HCT116 (cell line): ENCODE measurements at regions not wholly inside any gene's neighbourhood (a gene's known extent, or its start where the extent isn't known, plus 50 kb on each side); places are given as distances from the start of the nearest gene placed in this dataset.

Experiments
- ATAC-seq: fragments of 200-7000 bp; cut with Tn5 transposase; 2 replicates; pipeline ENCODE4 v1.9.1; 2020; ENCODE audit warnings: mild to moderate bottlenecking, moderate library complexity
- BruUV-seq: library from RNA; stranded (reverse); fragments of 400-500 nt; replicated peaks from 2 replicates; lab custom pipeline; 2021; lab: Mats Ljungman, UMichigan
- CTCF ChIA-PET: fragments of 300-600 bp; sonication (Branson Sonifier 250); formaldehyde crosslinking; loops from one replicate; lab custom pipeline; 2021; ENCODE audit warnings: antibody characterized with exemption; lab: Charles Lee
- POLR2A ChIA-PET: fragments of 300-600, 350-600 bp; sonication (Branson Sonifier 250); formaldehyde crosslinking; loops from one replicate; lab custom pipeline; 2021; ENCODE audit warnings: antibody characterized with exemption; lab: Charles Lee
- RAD21 ChIA-PET, 2 experiments: fragments of 300-600 bp; sonication (Branson Sonifier 250); formaldehyde crosslinking; loops; one replicate each; lab custom pipeline; 2023; ENCODE audit warnings: low total read pairs in 2 of 2; ENCODE audit not compliant: uncharacterized antibody in 2 of 2, unreplicated experiment in 2 of 2, low non-redundant PET in 1 of 2; lab: Charles Lee
- DNase-seq: peaks from one replicate; pipeline ENCODE4 v3.0.0-alpha.2; 2010; ENCODE audit warnings: low read depth, low spot score
- H2AFZ ChIP-seq: fragments of 200-600 bp; shearing (Covaris generic), sonication (generic); 2 replicates; pipeline ENCODE4 v1.6.1; 2017; ENCODE audit warnings: low read depth, mixed run types, mixed read lengths, antibody characterized with exemption, low read length; ENCODE audit not compliant: poor library complexity, severe bottlenecking
- H3K27ac ChIP-seq: 2 replicates; pipeline ENCODE4 v1.5.1; 2012; ENCODE audit warnings: low read depth, low read length
- H3K27me3 ChIP-seq: fragments of 200-600 bp; sonication (generic); 2 replicates; pipeline ENCODE4 v1.6.1; 2016; ENCODE audit warnings: mixed run types, low read length, mixed read lengths; ENCODE audit not compliant: insufficient read depth
- H3K36me3 ChIP-seq, 2 experiments: fragments of 200-500 bp in 1 of 2; fragments of 200-600 bp in 1 of 2; sonication (Bioruptor generic) in 1 of 2; sonication (generic) in 1 of 2; 2 replicates each; pipeline versions ENCODE4 v1.5.1 to v1.6.1; 2014 to 2016; ENCODE audit warnings: low read length in 2 of 2, inconsistent platforms in 1 of 2, mixed read lengths in 1 of 2, mixed run types in 1 of 2; ENCODE audit not compliant: insufficient read depth in 2 of 2, control insufficient read depth in 1 of 2
- H3K4me1 ChIP-seq, 2 experiments: fragments of 200-600 bp in 1 of 2; sonication (generic) in 1 of 2; 2 replicates each; pipeline versions ENCODE4 v1.5.1 to v1.6.1; 2012 to 2017; ENCODE audit warnings: low read length in 2 of 2, inconsistent platforms in 1 of 2, mild to moderate bottlenecking in 1 of 2, mixed read lengths in 1 of 2, mixed run types in 1 of 2, moderate library complexity in 1 of 2; ENCODE audit not compliant: insufficient read depth in 2 of 2, control insufficient read depth in 1 of 2
- H3K4me2 ChIP-seq: fragments of 200-600 bp; sonication (generic); 2 replicates; pipeline ENCODE4 v1.6.1; 2017; ENCODE audit warnings: mixed run types, low read length, mixed read lengths
- H3K4me3 ChIP-seq, 2 experiments: fragments of 200-600 bp in 1 of 2; sonication (generic) in 1 of 2; replicated peaks in 1 of 2; 2 replicates each; pipeline ENCODE4 v1.5.1; 2011 to 2016; ENCODE audit warnings: low read length in 2 of 2, control low read depth in 1 of 2, low read depth in 1 of 2, mild to moderate bottlenecking in 1 of 2, mixed read lengths in 1 of 2, mixed run types in 1 of 2
- H3K79me2 ChIP-seq: fragments of 200-600 bp; sonication (generic); 2 replicates; pipeline ENCODE4 v1.6.1; 2017; ENCODE audit warnings: mild to moderate bottlenecking, mixed run types, low read length, moderate library complexity, mixed read lengths; ENCODE audit not compliant: insufficient read depth
- H3K9ac ChIP-seq: fragments of 200-600 bp; sonication (generic); 2 replicates; pipeline ENCODE4 v1.6.1; 2016; ENCODE audit warnings: low read length, mixed read lengths
- H3K9me2 ChIP-seq: fragments of 200-600 bp; sonication (generic), shearing (Covaris generic); 2 replicates; pipeline ENCODE4 v1.6.1; 2017; ENCODE audit warnings: mixed run types, mild to moderate bottlenecking, moderate library complexity; ENCODE audit not compliant: insufficient read depth
- H3K9me3 ChIP-seq, 2 experiments: fragments of 200-500 bp in 1 of 2; fragments of 200-600 bp in 1 of 2; sonication (Bioruptor generic) in 1 of 2; sonication (generic) in 1 of 2; 2 replicates each; pipeline ENCODE4 v1.6.1; 2014 to 2017; ENCODE audit warnings: low read length in 2 of 2, mixed read lengths in 2 of 2, inconsistent platforms in 1 of 2, low read depth in 1 of 2, mild to moderate bottlenecking in 1 of 2, mixed run types in 1 of 2, moderate library complexity in 1 of 2; ENCODE audit not compliant: control insufficient read depth in 1 of 2, insufficient read depth in 1 of 2
- H4K20me1 ChIP-seq: fragments of 200-600 bp; sonication (generic), shearing (Covaris generic); 2 replicates; pipeline ENCODE4 v1.6.1; 2017; ENCODE audit warnings: mixed run types, mild to moderate bottlenecking, moderate library complexity; ENCODE audit not compliant: insufficient read depth
- CEBPB ChIP-seq: IDR thresholded peaks from 2 replicates; pipeline ENCODE4 v1.6.1; 2012; ENCODE audit warnings: low read depth
- EGR1 ChIP-seq: IDR thresholded peaks from 2 replicates; pipeline ENCODE4 v1.6.1; 2012; ENCODE audit warnings: low read depth
- EZH2phosphoT487 ChIP-seq: fragments of 200-600 bp; IDR thresholded peaks from 2 replicates; pipeline ENCODE4 v1.6.1; 2018; ENCODE audit warnings: antibody characterized with exemption, borderline replicate concordance
- FOSL1 ChIP-seq: IDR thresholded peaks from 2 replicates; pipeline ENCODE4 v1.6.1; 2012; ENCODE audit warnings: low read depth
- POLR2A ChIP-seq: IDR thresholded peaks from 2 replicates; pipeline ENCODE4 v1.7.0; 2011; ENCODE audit warnings: borderline replicate concordance; ENCODE audit not compliant: insufficient read depth, insufficient read length; ENCODE audit errors: extremely low read depth
- POLR2AphosphoS5 ChIP-seq: IDR thresholded peaks from 2 replicates; pipeline ENCODE4 v1.6.1; 2011; ENCODE audit warnings: mild to moderate bottlenecking, low read depth, low read length, moderate library complexity
- RAD21 ChIP-seq: IDR thresholded peaks from 2 replicates; pipeline ENCODE4 v1.6.1; 2012; ENCODE audit warnings: low read depth, mild to moderate bottlenecking
- SIN3A ChIP-seq: IDR thresholded peaks from 2 replicates; pipeline ENCODE4 v1.6.1; 2012; ENCODE audit warnings: low read depth
- SP1 ChIP-seq: IDR thresholded peaks from 2 replicates; pipeline ENCODE4 v1.6.1; 2012; ENCODE audit warnings: low read depth
- SRF ChIP-seq: IDR thresholded peaks from 2 replicates; pipeline ENCODE4 v1.6.1; 2012; ENCODE audit warnings: low read depth
- TCF7L2 ChIP-seq: IDR thresholded peaks from 2 replicates; pipeline ENCODE4 v1.7.0; 2011; ENCODE audit warnings: borderline replicate concordance, inconsistent platforms; ENCODE audit not compliant: insufficient read depth, insufficient read length; ENCODE audit errors: extremely low read depth
- YY1 ChIP-seq: IDR thresholded peaks from 2 replicates; pipeline ENCODE4 v1.6.1; 2011; ENCODE audit warnings: low read length, low read depth, moderate library complexity, mild to moderate bottlenecking; ENCODE audit not compliant: insufficient replicate concordance; ENCODE audit errors: extremely low read depth
- ZNF274 ChIP-seq: fragments of 200-500 bp; sonication (Bioruptor generic); IDR thresholded peaks from 2 replicates; pipeline ENCODE4 v1.6.1; 2014; ENCODE audit warnings: mild to moderate bottlenecking, low read depth, low read length, inconsistent platforms
- intact Hi-C: fragments of 100-400 bp; cut with micrococcal nuclease; formaldehyde crosslinking; loops from 2 replicates; pipeline ENCODE4 v1.10.0; 2022
- TF ChIP-seq, protein P1 (sequence below): IDR thresholded peaks from 2 replicates; pipeline ENCODE4 v1.6.1; 2012; ENCODE audit warnings: low read depth
- TF ChIP-seq, protein P2 (sequence below): IDR thresholded peaks from 2 replicates; pipeline ENCODE4 v1.6.1; 2012

DNA sequence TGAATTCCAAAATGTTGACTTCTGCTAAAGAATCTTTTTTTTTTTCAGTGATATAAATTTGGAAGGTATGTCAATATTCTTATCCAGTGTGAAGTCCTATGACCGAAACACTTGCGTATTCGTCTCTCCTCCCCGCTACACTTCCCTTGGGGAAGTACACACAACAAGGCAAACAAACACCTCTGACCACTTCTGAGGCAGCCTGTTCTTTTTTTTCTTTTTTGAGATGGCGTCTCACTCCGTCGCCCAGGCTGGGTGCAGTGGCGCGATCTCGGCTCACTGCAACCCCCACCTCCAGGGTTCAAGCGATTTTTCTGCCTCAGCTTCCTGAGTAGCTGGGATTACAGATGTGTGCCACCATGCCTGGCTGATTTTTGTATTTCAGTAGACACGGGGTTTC, 78.1 kb upstream of the DHRSX start (continued):
- TF ChIP-seq POLR2A (no peak), POLR2AphosphoS5 (no peak), FOSL1 (no peak), SRF (no peak), YY1 (no peak), ZNF274 (no peak), TCF7L2 (no peak), CEBPB (no peak), RAD21 (no peak), EZH2phosphoT487 (no peak)
- TF ChIP-seq, protein P1, sequence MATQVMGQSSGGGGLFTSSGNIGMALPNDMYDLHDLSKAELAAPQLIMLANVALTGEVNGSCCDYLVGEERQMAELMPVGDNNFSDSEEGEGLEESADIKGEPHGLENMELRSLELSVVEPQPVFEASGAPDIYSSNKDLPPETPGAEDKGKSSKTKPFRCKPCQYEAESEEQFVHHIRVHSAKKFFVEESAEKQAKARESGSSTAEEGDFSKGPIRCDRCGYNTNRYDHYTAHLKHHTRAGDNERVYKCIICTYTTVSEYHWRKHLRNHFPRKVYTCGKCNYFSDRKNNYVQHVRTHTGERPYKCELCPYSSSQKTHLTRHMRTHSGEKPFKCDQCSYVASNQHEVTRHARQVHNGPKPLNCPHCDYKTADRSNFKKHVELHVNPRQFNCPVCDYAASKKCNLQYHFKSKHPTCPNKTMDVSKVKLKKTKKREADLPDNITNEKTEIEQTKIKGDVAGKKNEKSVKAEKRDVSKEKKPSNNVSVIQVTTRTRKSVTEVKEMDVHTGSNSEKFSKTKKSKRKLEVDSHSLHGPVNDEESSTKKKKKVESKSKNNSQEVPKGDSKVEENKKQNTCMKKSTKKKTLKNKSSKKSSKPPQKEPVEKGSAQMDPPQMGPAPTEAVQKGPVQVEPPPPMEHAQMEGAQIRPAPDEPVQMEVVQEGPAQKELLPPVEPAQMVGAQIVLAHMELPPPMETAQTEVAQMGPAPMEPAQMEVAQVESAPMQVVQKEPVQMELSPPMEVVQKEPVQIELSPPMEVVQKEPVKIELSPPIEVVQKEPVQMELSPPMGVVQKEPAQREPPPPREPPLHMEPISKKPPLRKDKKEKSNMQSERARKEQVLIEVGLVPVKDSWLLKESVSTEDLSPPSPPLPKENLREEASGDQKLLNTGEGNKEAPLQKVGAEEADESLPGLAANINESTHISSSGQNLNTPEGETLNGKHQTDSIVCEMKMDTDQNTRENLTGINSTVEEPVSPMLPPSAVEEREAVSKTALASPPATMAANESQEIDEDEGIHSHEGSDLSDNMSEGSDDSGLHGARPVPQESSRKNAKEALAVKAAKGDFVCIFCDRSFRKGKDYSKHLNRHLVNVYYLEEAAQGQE: no peak
- TF ChIP-seq, all 23 proteins: peak for 0

DNA sequence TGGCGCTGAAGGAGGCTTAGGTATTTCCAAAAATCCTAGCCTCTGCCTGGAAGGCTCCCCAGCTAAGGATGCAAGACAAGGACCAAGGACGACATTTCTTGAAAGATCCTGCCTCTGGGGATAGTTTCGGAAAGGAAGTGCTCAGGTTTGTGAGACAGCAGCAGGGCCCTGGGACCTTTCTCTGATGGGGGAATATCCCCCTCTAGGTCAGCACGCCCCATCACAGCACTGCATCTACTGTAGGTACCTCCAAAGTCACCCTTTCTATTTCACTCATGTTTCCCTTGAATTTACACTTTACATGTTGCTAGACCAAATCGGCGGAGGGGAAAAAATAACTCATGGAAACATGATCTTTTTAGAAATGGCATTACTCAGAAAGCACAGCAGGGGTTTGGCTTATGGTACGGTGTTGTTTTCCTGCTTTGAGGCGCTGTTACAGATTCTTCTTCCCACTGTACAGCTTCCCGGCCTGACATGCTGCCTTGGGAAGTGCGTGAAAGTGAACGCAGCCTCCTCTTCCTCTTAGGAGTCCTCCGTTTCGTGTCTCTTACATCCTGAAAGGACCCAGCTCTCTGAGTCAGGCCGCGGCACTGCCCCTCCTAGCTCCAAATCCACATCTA, 77.2 kb upstream of the DHRSX start:
- intact Hi-C loops: no loop called here
- RAD21 ChIA-PET: no interaction called here
- no peak overlapping the region for H3K4me3 ChIP-seq
- peaks cover 26 to 33% of the 10 kb centered on the region in 2 experiments for H3K4me1 ChIP-seq
- CTCF ChIA-PET: no interaction called here
- H3K27ac ChIP-seq: no peak overlapping the region
- no peaks in the 10 kb centered on the region for H3K9me3 ChIP-seq
- no TSS peak for BruUV-seq
- H3K4me2 ChIP-seq: peak overlapping the region; percentile 64
- POLR2A ChIA-PET: no interaction called here
- H3K79me2 ChIP-seq: no peaks in the 10 kb centered on the region
- H3K9ac ChIP-seq: peak overlapping the region; percentile 1; the same call in 1 of the 2 replicates
- no peaks in the 10 kb centered on the region for H3K9me2 ChIP-seq
- no peaks in the 10 kb centered on the region for H3K27me3 ChIP-seq
- H3K36me3 ChIP-seq: no peaks in the 10 kb centered on the region
- no peak for ATAC-seq
- DNase-seq: no peak
- H4K20me1 ChIP-seq: no peaks in the 10 kb centered on the region
- no peak overlapping the region for H2AFZ ChIP-seq
- TF ChIP-seq EGR1: no peak
- TF ChIP-seq, protein P1: no peak
- TF ChIP-seq, protein P2, sequence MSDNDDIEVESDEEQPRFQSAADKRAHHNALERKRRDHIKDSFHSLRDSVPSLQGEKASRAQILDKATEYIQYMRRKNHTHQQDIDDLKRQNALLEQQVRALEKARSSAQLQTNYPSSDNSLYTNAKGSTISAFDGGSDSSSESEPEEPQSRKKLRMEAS: no peak
- TF ChIP-seq FOSL1: no peak
- no peak for TF ChIP-seq YY1
- no peak for TF ChIP-seq TCF7L2
- no peak for TF ChIP-seq SP1
- TF ChIP-seq POLR2A: no peak
- no peak for TF ChIP-seq POLR2AphosphoS5
- no peak for TF ChIP-seq RAD21
- no peak for TF ChIP-seq SIN3A
